Cerebellar cortex (tissue), 1 donor: ENCODE measurements at regions not wholly inside any gene's neighbourhood (a gene's known extent, or its start where the extent isn't known, plus 50 kb on each side); places are given as distances from the start of the nearest gene placed in this dataset.
A peak's percentile ranks its signal among the peaks of the same experiment; 100 is the strongest.

Source experiments
- DNase-seq: peaks from one replicate; pipeline ENCODE4 v3.0.0-alpha.2; 2015; ENCODE audit warnings: low spot score

DNA sequence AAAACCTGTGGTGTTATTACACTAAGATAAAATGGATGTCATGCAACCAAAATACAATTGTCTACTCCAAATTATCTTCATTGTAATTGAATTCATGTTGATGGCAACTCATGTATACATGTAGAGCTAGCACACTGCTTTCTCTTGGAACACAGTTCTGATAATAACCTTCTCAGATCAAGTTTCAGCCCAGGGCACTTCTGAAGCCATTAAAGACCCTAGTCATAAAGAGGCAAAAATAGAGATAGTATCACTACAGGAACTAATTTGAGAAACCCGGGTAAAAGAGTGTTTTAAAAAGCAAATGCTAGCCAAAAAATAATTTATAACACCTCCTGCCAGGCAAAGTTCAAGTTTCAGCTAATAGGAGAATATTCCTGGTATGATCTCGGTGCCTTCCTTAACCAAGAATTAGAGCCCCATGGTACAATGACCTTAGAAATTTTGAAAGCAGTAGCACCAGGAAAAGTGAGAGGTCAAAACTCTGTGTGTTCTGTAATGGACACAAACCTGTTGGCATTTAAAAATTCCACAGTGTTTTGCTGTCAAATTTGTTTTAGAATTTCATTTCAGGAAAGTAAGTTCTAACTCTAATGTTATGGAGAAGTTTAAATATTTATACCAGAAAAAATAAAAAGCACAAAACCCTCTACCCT lies 105.0 kb upstream of the FRMD6 start:
- no peak for DNase-seq

DNA sequence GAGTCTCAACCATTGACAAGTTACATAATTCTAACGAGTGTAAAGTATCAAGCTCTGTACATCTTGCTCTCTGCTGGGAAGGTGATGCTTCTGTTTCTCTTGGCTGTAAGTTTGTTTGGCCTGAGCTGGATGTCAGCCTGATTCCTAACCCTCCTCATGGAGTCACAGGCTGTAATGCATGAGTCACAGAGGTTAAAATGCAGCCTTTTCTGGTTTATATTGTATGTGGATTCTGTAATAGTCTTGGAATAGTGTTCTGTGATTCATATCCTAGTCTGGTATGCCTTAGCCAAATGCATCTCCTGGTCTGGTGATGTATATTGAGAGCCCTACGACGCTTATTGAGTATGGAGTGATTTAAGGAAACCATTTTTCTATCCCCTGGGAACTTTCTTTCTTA lies 104.5 kb upstream of the FRMD6 start:
- DNase-seq, result no peak

- DNase-seq, result no peak
These were observed 104.0 kb upstream of the FRMD6 start for GRCh38 chr14:51547701-51548100.

DNA sequence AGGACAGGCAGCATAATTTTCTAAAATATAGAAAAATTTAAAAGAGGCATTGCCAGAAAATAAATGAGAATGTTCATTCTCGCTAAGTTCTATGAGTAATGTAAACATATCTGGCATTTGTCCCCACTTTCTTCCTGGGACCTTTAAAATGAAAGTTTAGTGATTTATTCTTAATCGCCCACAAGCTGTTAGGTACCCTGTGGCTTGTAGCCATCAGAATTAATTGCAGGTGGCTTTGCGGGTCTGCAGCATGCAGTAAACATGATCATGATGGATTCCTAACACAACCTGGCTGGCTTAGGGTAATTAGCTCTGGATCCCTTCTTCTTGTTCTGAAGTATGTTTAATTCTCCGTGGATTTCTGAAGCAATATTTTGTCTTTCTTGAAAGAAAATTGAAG lies 103.5 kb upstream of the FRMD6 start:
- DNase-seq, result no peak

DNA sequence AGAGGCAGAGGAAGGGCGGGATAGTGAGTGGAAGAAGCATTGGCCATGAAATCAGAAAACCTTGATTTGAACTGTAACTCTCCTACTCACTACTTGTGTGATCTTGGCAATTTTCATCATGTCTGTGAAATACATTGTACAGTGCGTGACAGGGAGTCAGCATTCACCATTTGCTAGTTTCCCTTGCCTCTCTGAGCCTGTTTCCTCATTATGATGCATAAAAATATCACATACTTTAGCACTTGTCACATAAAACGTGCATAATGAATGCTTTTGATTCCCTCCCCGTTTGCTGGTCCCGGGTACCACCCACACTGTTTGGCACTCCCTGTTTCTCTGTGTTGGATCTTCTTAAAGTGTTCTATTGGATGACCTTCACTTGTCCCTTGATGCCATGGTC lies 101.1 kb upstream of the FRMD6 start:
- no peak for DNase-seq

- DNase-seq, result no peak
These were observed 99.4 kb upstream of the FRMD6 start for GRCh38 chr14:51552275-51552674.

DNA sequence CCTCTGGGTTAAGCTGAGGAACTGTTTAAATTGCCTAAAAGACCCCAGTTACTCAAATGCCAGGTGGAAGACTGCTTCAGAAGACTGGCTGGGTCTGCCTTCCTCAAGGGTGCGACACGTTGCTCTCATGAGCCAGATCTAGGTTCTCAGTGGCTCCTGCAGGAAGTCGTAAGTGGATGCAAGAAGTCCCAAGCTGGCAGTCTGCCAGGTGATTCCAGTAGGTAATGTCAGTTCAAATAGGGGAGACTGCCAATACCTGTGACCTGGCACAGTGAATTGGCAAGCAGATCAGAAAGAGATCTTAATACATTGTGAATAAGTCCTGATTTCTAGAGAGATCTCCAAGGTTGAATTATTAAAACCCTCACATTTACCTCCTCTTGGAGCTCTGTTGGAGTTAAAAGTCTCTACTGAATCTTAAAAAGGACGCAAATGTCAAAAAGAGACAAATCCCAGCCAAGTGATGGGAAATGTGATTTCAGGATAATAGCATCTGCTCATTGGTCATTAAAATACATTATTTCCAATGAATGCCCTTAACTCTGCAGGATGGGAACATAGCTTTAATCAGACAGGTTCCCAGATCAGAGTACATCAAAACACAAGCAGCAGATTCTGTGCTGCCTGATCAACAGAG lies 98.8 kb upstream of the FRMD6 start:
- DNase-seq, result peak; percentile 34

DNA sequence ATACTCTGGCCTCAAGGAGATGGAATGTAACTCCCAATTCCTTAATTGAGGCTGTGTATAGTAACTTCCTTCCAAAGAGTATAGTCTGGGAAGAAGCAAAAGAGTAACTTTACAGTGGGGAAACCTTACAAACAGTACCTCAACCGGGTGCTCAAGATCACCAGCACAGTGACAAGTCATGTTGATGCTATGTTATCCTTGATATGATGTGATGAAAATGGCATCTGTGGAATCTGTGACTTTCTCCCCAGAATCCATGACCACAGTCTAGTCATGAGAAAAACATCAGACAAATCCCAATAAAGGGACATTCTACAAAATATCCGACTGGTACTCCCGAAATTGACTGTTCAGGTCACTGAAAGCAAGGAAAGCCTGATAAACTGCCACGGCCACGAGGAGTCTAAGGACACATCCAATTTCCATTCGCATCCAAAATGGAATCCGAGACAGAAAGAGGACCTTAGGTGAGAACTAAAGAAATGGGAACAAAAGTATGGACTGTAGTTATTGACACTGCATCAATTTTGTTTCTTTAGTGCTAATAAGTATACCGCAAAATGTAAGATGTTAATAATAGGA lies 97.3 kb upstream of the FRMD6 start:
- DNase-seq, result no peak

- no peak for DNase-seq
These were observed 96.8 kb upstream of the FRMD6 start for GRCh38 chr14:51554953-51555352.

DNA sequence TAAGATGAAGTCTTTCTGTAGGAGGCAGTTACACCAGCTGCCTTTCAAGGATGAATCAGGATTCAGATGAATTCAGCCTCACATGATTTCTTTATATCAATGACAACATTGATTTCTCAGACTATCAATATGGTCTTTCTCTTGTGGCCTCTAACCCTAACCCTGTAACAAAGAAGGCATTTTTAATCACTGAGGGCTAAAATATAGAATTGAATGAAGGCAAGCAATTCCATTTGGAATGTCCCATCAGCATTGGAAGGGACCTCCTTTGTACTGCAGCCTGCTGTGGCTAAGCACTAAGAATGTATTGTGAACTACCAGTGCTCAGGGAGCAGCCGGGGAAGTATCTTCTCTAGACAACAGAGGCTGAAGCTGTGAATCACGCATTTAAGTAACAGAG lies 90.6 kb upstream of the FRMD6 start:
- no peak for DNase-seq

DNA sequence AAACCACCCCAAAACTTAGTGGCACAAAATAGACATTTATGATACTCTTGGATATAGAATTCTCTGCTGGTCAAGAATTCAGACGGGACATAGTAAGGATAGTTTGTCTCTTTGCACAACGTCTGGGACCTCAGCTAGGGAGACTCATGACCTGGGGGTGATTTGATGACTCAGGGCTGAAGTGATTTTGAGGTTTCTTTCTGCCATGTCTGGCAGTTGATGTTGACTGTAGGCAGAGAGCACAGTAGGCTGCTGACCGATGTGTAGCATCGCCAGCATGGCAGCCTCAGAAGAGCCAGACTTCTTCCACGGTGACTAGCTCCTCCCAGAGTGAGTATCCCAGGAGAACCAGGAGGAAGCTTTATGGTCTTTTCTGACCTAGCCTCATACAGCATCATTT lies 88.9 kb upstream of the FRMD6 start:
- DNase-seq, result no peak

- DNase-seq, result no peak
These were observed 88.2 kb upstream of the FRMD6 start for GRCh38 chr14:51563560-51563959.

- no peak for DNase-seq
These were observed 87.2 kb upstream of the FRMD6 start for GRCh38 chr14:51564460-51564859.

DNA sequence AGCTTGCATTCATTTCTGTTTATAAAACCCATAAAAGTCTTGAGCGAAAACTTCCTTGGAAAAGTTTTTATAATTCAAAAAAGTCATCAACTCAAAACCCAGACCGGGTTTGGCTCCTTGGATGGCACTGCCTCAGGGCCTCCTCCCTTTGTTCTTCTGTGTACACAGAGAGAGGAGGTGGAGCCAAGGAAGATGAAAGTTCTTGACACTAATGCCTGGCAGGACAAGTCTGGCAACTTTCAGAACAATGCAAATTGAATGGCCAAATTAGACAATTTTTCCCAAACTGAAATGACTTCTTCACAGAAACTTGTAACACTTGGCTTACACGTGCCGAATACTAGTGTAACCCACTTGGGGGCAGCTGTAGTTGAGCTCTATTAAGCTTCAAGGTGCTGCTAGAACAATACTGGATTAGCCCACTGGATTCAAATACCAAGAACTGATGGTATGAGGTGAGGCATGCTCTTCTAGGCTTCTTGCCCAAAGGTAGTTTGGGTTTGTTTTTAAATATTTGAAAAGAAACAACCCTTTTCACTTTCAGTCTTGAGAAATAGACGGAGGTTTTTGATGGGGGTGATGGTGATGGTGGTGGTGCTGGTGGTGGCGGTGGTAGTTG lies 86.6 kb upstream of the FRMD6 start:
- no peak for DNase-seq

- DNase-seq, result no peak
These were observed 84.7 kb upstream of the FRMD6 start for GRCh38 chr14:51566831-51567582.

DNA sequence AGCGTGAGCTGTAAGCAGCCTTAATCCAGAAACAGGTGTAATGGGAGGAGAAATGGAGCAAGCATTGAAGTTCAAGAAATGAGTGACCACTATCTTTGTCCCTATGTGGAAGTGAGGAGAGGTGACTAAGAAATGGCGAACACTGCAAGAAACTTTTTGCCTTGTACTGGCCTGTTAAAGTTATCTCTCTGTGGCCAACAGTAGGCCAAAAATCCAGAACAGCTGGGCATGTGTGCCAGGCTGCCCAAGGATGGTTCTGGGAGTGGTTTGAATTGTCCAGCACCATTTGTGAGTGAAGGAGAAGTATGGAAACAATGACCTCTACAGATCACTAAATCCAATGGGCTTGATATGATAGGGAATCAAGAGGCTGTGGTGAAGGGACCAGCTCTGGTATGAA lies 83.3 kb upstream of the FRMD6 start:
- DNase-seq, result no peak

DNA sequence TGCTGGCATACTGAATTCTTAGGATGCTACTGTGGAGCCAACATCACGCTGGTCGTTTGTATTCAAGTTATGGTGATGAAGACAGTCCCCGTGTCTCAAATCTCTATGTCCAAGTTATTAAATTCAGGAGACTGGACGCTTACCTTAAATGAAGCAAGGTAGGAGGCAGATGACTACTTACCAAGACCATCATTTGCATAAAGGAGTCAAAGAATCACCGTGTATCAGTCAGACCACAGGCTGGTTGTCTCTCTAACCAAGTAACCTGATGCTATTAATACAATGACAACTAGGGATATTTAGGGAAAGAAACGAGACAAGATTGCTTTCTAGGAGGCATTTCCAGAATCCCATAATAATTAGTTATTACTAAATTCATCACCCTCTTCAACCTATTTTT lies 78.1 kb upstream of the FRMD6 start:
- DNase-seq, result no peak

DNA sequence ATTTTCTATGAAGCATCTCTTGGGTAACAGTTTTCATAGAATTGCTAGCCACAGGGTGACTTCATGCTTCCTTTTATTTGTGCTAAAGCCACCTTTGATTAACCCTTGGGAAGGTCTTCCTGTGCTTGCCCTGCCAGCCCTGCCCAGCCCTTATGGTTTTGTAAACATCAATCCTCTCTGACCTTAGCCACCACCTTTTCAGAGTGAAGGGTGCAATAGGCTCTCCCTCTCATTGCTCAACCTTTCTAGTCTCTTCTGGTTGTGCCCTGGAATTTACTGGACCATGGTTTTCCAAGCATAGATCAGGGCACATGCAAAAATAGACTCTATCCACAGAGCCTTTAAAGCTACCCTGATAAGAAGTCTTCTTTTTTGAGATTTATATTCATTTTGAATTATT lies 77.7 kb upstream of the FRMD6 start:
- no peak for DNase-seq

- DNase-seq, result no peak
These were observed 76.2 kb upstream of the FRMD6 start for GRCh38 chr14:51575349-51576116.

GRCh38 chr14:51576117-51576430 lies 75.6 kb upstream of the FRMD6 start:
- DNase-seq, result no peak

DNA sequence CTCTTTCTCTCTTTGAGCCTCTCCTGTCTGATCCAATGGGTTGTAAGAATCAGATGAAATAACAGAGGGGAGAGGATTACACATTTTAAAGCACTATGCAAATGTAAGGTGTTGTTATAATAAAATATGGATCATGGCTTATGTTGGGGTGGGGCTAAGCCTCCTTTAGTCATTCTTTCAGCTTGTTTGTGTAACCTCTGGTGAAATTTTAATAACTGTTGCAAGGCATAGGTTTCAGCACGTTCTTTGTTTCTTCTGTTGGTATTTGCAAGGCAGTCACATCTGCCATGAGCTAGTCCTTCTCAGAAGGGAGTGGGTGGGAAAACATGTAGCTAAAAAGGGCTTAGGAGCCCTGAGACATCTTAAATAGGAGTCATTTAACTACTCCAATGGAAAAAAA lies 74.8 kb upstream of the FRMD6 start:
- no peak for DNase-seq

DNA sequence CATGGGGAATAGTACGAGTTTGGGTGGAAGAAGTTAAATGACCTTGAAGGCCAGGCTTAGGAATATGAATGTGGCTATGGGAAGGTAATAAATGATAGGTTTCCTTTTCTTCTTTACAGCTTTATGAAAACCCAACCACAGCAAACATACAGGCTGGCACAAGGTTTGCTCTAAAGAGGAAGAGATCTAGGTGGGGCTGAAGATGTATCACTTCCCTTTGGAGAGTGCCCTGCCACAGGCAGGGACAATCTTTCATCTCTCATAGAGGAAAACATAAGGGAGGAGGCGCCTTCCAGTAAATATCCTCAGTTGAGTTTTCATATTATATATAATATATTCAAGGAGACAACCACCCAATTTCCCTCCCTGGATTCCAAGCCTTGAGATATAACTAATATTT lies 72.9 kb upstream of the FRMD6 start:
- no peak for DNase-seq
